SHP77 treated with DMSO at 0.1 percent for 48 hours (cell line): ENCODE measurements at regions not wholly inside any gene's neighbourhood (a gene's known extent, or its start where the extent isn't known, plus 50 kb on each side); places are given as distances from the start of the nearest gene placed in this dataset.
"Not testable (repeated sequence)": the region's sequence is repeated elsewhere in the genome, so short reads cannot be mapped to it uniquely, and the experiment has no call there.

Experiments used
- DNase-seq: peaks from one replicate; lab custom pipeline; 2025; lab: John Stamatoyannopoulos, UW

GRCh38 chr2:142827170-142827569 lies 50.3 kb upstream of the KYNU start:
- no peak for DNase-seq

GRCh38 chr2:142825861-142826260 lies 51.6 kb upstream of the KYNU start:
- no peak for DNase-seq

- no peak for DNase-seq
Observed at GRCh38 chr2:142824756-142825155, 52.7 kb upstream of the KYNU start.

- DNase-seq: no peak
Observed at GRCh38 chr2:142822190-142822589, 55.3 kb upstream of the KYNU start.

DNA sequence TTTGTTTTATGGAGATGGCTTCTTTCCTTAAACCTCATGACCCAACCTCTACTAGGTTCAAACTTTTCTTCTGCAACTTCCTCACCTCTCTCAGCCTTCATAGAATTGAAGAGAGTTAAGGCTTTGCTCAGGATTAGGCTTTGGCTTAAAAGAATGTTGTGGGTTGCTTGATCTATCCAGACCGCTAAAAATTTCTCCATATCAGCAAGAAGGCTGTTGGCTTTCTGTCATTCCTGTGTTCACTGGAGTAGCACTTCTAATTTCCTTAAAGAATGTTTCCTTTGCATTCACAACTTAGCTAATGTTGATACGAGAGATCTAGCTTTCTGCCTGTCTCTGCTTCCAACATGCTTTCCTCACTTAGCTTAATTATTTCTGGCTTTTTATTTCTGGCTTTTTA lies 58.1 kb upstream of the KYNU start:
- no peak for DNase-seq

DNA sequence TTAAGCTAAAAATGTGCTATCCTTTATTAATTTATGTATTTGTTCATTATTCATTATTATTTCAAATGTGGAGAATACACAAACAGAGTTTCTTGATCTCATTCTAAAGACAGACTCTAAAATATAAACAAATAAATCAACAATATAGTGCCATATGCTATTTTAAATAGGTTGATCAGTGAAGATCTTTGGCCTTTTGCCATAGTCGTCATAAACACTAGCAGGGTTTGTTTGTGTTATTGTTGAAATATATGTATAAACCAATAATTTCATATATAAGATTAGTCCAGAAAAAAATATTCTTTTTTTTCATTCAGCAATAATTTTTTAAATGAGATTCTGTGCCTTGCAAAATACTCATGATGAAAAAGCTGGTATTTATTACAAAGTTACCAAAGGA lies 62.1 kb upstream of the KYNU start:
- no peak for DNase-seq

- no peak for DNase-seq
Observed at GRCh38 chr2:142813830-142814829, 63.3 kb upstream of the KYNU start.

GRCh38 chr2:142811644-142812043 lies 65.8 kb upstream of the KYNU start:
- not testable (repeated sequence) for DNase-seq

GRCh38 chr2:142805244-142805643 lies 72.2 kb upstream of the KYNU start:
- DNase-seq: no peak

DNA sequence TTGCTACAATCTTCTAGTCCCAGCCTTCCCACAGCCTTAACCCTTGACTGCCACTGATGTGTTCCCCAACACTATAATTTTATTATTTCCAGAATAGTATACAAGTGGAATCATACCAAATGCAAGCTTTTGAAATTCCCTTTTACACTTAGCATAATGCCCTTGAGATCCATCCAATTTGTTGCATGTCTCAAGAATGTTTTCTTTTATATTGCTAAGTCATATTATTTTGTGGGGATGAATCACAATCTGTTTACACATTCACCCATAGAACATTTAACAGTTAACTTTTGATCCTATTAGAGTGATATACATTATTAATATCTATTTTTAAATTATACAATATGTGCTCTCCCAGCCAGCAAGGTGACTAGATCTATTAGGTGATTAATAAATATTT lies 74.3 kb upstream of the KYNU start:
- no peak for DNase-seq

GRCh38 chr2:142796588-142796987 lies 80.9 kb upstream of the KYNU start:
- DNase-seq: no peak

GRCh38 chr2:142796161-142796560 lies 81.3 kb upstream of the KYNU start:
- DNase-seq: no peak

DNA sequence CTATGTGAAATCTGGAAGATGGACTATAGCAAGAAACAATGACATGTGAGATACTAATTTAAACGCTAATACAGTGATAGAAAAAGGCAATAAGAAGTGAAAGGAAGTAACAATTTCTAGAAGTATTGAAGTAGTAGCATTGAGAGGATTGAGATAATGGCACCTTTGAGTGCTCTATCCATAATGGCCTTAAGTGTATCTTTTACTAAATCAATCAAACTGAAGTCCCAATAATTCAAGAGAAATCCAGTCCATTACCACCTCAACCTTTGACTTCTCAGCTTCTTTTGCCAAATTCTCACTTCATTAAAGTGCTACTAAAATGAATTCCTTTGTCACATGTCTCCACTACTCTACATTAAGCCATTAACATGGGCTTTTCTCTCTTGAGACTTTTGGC lies 82.6 kb upstream of the KYNU start:
- DNase-seq: no peak

- not testable (repeated sequence) for DNase-seq
Observed at GRCh38 chr2:142792328-142792727, 85.1 kb upstream of the KYNU start.

DNA sequence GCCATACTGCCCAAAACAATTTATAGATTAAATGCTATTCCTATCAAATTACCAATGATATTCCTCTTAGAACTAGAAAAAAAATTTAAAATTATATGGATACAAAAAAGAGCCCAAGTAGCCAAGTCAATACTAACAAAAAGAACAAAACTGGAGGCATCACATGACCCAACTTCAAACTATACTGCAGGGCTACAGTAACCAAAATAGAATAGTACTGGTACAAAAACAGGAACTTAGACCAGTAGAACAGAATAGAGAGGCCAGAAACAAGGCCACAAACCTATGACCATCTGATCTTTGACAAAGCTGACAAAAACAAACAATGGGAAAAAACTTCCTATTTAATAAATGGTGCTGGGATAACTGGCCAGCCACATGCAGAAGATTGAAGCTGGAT lies 86.1 kb upstream of the KYNU start:
- DNase-seq: no peak

DNA sequence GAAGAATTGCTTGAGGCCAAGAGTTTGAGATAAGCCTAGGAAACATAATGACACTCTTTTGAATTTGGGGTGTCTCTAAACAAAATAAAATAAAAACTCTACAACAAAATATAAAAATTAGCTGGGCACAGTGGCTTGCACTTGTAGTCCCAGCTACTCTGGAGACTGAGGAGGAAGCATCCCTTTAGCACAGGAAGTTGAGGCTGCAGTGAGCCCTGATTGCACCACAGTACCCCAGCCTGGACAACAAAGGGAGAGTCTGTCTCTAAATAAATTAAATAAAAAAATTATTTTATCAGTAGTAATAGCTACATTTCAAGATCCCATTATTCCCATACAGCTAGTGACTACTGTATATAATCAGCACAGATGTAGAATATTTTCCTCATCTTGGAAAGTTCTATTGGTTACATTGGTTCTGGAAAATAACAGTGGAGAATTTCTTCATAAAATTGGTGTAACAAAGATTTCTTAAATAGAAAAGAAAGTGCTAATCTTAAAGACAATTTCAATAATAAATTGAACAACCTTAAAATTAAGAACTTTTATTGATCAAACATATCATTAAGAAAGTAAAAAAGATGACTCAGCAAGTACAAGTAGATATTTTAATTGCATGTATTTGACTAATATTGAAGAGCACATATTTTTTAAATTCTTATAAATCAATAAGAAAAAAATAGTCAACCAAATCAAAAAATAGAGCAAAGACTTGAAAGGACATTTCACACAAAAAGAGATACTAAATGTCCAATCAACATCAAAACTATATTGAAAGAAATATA lies 90.4 kb upstream of the KYNU start:
- DNase-seq: no peak

DNA sequence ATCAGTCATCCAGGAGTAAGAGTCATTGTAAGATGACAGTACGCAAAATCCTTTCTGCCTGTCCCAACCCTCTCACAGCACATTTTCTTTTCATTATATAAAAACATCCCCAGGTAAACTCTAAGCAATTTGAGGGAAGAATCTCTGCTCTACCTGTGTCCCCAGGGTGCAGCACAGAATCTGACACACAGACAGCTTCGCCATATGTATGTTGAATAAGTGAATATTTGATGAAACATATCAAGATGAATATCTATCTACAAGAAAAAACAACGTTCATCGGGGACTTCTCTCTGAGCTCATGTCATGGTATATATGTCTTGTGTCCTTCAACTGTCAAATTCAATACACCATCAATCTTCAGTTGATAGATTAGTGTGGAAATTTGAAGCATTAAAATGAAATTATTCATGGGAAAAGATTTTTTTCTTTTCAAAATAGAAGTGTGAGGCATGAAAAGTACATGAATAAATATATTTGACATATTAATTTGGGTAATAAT lies 94.5 kb upstream of the KYNU start:
- DNase-seq: no peak

GRCh38 chr2:142781146-142781545 lies 96.3 kb upstream of the KYNU start:
- DNase-seq: no peak

GRCh38 chr2:142778289-142778688 lies 99.2 kb upstream of the KYNU start:
- DNase-seq: no peak

DNA sequence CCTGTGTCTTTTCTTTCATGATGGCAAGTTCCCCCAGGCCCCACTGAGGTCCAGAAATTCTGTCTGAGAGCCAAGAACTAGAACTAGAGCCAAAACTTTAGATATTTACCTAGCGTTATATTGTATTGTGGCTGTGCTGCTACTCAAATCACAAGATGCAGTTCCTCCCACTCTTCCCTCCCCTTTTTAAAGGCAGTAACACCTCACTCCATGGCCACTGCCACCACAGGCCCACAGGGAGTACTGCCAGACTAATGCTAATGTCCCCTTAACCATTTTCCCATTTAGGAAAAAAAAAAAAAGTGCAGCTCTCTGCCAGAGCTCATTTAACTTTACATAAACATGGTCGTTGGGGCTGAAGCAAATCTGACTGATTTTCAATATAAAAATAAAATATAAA lies 99.7 kb upstream of the KYNU start:
- DNase-seq: no peak

GRCh38 chr2:142769761-142770160 lies 107.7 kb upstream of the KYNU start:
- no peak for DNase-seq

DNA sequence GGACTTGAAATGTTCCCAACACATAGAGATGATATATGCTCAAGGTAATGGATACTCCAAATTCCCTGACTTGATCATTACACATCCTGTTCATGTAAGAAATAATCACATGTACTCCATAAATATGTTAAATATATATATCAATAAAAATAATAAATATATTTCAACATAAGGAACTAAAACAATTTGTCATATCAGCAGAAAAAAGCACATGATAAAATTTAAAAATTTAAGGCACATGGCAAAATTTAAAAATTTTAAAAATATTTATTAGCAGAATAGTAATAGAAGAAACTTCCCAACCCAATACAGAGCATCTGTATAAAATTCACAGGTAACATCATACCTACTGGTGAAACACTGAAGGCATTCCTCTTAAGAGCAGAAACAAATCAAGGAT lies 109.6 kb upstream of the KYNU start:
- DNase-seq: no peak

DNA sequence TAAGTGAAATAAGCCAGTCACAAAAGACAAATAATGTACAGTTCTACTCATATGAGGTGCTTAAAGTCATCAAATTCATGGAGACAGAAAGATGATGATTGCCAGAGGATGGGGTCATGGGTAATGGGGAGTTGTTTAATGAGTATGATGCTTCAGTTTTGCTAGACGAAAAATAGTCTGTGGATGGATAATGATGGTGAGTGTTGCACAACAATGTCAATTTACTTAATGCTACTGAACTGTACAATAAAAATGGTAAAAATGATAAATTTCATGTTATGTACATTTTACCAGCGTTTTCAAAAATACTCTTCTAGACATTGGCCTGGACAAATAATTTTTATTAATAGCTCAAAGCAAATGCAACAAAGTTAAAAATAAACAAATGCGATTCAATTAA lies 118.5 kb upstream of the KYNU start:
- no peak for DNase-seq
